Activated CD4-positive, alpha-beta T cell treated with anti-CD3 and anti-CD28 coated beads, Interleukin-2, amount 50 U/mL, for 4 hours (primary cell): ENCODE measurements at regions not wholly inside any gene's neighbourhood (a gene's known extent, or its start where the extent isn't known, plus 50 kb on each side); places are given as distances from the start of the nearest gene placed in this dataset.
"Not testable (repeated sequence)": the region's sequence is repeated elsewhere in the genome, so short reads cannot be mapped to it uniquely, and the experiment has no call there.

Experiments
- DNase-seq, 2 experiments: peaks; one replicate each; pipeline ENCODE4 v3.0.0-alpha.2; 2020

DNA sequence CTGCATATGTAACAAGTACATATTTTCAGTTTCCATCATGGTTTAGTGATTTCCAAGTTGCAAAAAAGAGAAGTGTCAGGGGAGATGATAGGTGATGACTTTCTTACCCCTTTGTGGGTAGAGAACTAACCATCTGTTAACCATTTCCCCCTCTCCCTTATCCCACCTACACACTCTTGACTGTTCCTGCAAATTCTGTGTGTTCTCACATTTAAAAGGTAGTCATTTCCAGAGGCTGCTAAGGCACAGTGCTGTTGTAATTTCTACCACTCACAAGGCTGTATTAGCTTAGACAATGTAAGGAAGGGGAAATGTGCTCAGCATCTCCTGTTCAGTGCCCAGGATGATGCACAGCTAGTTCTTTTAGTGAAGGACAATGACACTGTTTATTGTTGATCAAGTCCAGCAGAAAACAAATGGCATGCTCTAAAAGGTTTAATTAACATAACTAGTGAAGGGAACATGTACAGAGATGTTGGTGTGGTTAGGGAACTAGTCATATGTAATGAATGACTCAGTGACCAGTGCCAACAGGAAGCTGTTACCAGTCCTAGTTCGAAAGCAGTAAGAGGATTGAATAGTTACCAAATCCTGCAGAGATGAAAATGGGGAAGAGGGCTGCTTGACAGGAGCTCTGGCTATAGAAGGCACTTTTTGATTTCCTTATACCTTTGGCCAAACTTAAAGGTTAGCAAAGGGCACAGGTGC, 165.1 kb downstream of the PLK2 start:
- no peak for DNase-seq

GRCh38 chr5:58288275-58288674, 171.6 kb downstream of the PLK2 start:
- DNase-seq: not testable (repeated sequence)

DNA sequence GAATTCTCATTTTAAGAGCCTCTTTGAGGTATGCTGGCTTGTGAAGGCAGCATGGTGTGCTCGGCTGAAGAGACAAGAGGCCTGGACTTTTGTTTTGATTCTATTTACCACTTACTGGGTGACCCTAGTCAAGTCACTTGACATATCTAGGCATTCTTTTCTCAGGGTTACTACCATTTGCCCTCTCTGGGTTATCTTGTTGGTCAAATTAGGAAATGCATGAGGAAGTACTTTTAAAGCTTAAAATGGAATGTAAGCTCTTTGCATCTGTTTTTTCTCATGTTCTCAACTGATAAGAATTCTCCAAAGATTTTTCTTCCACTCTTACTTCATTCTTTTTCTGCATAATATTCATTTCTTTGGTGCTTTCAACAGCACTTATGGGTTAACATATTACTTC, 173.1 kb downstream of the PLK2 start:
- no peak for DNase-seq

DNA sequence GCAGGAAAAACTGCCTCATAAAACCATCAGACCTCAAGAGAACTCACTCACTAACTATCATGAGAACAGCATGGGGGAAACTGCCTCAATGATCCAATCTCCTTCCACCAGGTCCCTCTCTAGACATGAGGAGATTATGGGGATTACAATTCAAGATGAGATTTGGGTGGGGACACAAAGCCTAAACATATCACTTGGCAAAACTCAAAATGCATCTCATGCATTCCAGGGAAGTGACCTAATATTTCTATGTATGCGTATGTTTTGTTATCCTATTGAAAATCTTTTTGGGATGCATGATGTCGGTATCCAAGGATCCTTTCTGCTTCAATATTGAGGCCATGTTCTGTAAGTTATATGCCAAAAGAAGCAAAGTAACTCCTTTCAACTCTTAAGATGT, 174.0 kb downstream of the PLK2 start:
- no peak for DNase-seq

- DNase-seq: no peak
These were observed 175.0 kb downstream of the PLK2 start for GRCh38 chr5:58284886-58285285.

GRCh38 chr5:58281189-58281588, 178.7 kb downstream of the PLK2 start:
- no peak for DNase-seq

GRCh38 chr5:58279259-58279658, 180.6 kb downstream of the PLK2 start:
- DNase-seq: no peak

- no peak for DNase-seq
These were observed 183.5 kb downstream of the PLK2 start for GRCh38 chr5:58276431-58276830.

DNA sequence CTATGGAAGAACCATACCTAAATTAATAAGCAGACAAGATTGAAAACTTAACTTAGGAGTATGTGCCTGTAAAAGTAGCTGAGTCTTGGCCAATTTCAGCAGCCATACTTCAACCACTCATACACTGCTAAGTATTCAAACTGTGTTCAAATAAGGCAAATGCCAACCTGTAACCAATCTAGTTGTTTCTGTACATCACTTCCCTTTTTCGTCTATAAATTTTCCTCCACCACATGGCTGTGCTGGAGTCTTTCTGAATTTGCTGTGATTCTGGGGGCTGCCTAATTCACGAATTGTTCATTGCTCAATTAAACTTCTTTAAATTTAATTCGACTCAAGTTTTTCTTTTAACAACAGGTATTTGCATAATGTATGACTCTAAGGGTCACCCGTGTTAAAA, 184.4 kb downstream of the PLK2 start:
- no peak for DNase-seq

DNA sequence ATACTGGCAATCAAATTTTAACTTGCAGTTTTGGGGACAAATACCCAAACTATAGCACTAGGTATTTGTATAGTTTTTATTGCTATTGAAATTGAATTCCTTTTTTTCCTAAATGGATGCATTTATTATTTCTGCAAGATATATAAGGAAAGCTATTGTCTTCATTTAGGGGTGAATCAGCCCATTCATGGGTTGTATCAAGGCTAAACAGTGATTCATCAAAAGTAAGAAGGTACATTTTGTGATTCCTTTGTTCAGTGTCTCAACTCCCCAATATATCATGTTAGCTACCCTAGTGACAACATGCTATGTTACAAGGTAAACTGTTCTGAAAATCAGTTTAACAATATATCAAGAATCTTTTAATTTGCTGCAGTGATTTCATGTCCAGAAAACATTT, 185.7 kb downstream of the PLK2 start:
- no peak for DNase-seq

DNA sequence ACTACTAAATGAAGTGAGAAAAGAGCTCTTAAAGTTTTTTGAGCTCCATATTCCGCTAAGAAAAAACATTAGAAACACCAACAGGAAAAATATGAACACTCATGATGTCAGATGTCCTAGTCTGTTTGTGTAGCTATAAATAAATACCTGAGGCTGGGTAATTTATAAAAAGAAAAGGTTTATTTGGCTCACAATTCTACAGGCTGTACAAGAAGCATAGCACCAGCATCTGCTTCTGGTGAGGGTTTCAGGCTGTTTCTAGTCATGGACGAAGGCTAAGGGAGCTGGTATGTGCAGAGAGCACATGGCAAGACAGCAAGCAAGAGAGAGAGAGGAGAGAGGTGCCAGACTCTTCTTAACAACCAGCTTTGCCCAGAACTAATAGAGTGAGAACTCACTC, 186.2 kb downstream of the PLK2 start:
- DNase-seq: no peak

DNA sequence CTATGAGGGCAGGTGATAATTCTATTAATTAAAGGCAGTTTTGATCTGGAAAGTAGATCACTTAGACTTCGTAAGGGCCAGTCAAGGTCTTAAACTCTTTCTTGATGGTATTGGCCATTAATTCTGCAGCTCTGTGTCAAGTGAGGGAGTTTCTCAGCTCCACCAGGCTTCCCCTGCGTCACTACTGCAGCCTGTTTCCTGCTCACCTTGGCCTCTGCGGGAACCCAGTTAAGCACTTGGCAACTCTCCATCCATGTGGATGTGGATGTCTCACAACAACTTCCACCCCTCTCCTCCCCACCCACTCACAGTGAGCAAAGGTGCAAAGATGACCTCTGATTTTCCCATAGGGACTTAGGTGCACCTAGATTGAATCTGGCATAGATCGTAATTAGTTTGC, 191.6 kb downstream of the PLK2 start:
- no peak for DNase-seq

DNA sequence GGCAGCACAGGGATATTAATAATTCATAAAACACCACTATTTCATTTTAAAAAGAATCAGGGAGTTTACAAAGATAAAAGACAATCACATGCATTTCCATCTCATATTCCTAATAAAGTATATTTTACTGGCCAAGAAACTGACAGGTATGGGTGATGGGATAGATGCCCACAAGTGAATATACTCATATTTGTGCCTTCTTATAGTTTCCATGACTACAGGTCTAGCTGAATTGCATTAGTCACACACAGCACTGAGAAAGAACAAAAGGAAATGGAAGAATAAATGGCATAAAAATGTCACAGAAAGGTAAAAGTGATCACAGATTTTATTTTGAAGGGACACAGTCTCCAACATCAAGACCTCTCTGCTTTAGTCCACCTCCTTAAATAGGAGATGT, 193.5 kb downstream of the PLK2 start:
- DNase-seq: no peak

- no peak for DNase-seq
These were observed 194.5 kb downstream of the PLK2 start for GRCh38 chr5:58265246-58265930.

DNA sequence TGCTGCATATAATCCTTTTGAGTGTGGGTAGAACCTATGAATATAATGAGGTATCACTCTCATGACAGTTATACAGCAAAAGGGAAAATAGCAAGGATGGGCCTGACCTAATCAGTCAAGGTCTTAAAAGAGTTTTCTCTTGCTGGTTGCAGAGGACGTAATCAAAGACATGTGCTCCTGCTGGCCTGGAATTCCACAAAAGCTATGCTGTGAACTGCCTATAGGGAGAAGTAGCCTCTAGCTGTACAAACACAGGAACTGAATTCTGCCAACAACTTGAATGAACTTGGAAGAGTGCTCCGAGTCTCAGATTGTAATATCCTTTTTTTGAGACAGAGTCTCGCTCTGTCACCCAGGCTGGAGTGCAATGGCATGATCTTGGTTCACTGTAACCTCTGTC, 195.6 kb downstream of the PLK2 start:
- DNase-seq: no peak

- DNase-seq: no peak
These were observed 196.6 kb downstream of the PLK2 start for GRCh38 chr5:58263296-58263695.

GRCh38 chr5:58262226-58262625, 197.7 kb downstream of the PLK2 start:
- DNase-seq: no peak

DNA sequence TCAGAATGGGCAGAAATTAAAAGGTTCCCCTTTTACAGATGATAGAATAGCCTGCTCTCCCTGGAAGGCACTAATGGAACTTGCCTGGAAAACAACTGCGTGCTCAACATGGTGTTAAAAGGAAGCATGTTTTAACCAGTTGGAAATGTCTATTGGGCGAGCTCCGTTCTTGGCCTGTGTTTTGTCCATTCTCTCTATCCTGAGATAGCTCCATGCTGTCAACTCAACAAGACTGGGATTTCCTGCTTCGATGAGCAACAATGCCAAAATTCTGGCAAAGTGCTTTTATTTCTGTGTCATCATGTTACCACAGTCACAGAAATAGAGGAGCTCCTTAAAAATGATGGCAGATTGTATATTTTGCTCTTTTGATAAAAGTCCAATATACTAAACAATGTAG, 198.3 kb downstream of the PLK2 start:
- DNase-seq: no peak

DNA sequence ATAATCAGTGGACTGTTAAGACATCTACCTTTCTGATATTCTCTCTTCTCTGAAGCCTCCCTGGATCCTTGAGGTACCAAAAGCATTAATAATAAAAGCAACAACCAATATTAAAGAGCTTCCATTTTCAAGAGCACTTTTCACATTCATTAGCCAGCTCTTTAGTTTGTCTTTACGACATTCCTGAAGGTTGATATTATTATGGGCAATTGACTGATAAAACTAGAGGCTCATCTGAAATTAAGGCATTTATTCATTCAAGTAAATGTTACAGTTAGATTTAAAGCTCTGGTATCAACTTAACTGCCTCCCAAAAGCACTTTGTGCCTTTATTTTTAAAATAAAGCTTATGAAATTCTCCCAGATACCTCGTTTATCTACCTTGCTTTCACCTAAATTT, 199.6 kb downstream of the PLK2 start:
- DNase-seq: no peak

GRCh38 chr5:58259685-58260152, 200.2 kb downstream of the PLK2 start:
- DNase-seq: no peak

- no peak for DNase-seq
These were observed 200.8 kb downstream of the PLK2 start for GRCh38 chr5:58258984-58259684.

- no peak for DNase-seq
These were observed 203.9 kb downstream of the PLK2 start for GRCh38 chr5:58255970-58256369.

DNA sequence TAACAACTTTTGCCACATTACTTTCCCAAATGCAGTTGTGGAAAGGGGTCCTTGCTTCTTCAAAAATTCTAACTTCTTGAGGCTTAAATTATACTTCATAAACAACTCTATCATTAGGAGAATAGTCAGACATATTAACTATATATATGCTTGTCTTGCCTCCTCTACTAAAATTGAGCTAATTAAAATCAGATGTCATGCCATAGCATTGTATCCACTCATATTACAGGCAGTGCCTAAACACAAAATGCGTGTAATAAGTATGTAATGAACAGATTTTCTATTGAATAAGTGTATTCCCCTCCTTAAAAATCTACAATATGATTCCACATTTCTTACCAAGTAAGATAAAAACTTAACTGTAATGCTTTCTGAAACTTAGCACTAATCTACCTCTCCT, 204.5 kb downstream of the PLK2 start:
- no peak for DNase-seq

- DNase-seq: no peak
These were observed 211.7 kb downstream of the PLK2 start for GRCh38 chr5:58248221-58248620.
